Pancreas (tissue), 10 donors: ENCODE measurements at regions not wholly inside any gene's neighbourhood (a gene's known extent, or its start where the extent isn't known, plus 50 kb on each side); places are given as distances from the start of the nearest gene placed in this dataset.

Experiments used
- ATAC-seq, 4 donors: fragments of 200-7000 bp; cut with Tn5 transposase; one replicate each; pipeline versions ENCODE4 v1.8.0 to v1.9.1; 2020; ENCODE audit warnings: mild to moderate bottlenecking in 4 of 4, moderate library complexity in 4 of 4
- DNase-seq, 6 donors: peaks; one replicate each; pipeline ENCODE4 v3.0.0-alpha.2; 2020
- FAIRE-seq: peaks from 2 replicates; lab custom pipeline; 2012; peaks lifted over from hg19 to GRCh38; lab: Jason Lieb, UNC
- H3K27ac ChIP-seq, 4 donors: fragments of 200-600 bp; sonication (generic); 1 replicate in 3 of 4; 2 replicates in 1 of 4; pipeline versions ENCODE4 v1.5.0 to v1.8.0; 2020
- H3K27me3 ChIP-seq, 4 donors: fragments of 200-600 bp; one replicate each; pipeline ENCODE4 v1.8.0; 2021
- H3K36me3 ChIP-seq, 3 donors: fragments of 200-600 bp; sonication (generic) in 1 of 3; one replicate each; pipeline versions ENCODE4 v1.5.0 to v1.8.0; 2020 to 2021
- H3K4me1 ChIP-seq, 3 donors: fragments of 200-600 bp; one replicate each; pipeline ENCODE4 v1.8.0; 2021
- H3K4me3 ChIP-seq, 4 donors: fragments of 200-600 bp; sonication (generic) in 2 of 4; one replicate each; pipeline versions ENCODE4 v1.5.0 to v1.8.0; 2020 to 2021
- H3K9me3 ChIP-seq, 4 donors: fragments of 200-600 bp; one replicate each; pipeline ENCODE4 v1.8.0; 2021
- WGBS, 2 donors: extraction: QIAGEN DNeasy Blood & Tissue Kit; methylation state at CpG; one replicate each; pipeline ENCODE4 v1.1.7; 2013; 5-methylcytosine and 5-hydroxymethylcytosine counted together
- intact Hi-C, 3 donors: fragments of 100-400 bp; cut with DNase I; formaldehyde crosslinking; loops; one replicate each; pipeline versions ENCODE4 v1.11.1 to v1.14.2; 2022
- TF ChIP-seq, protein P1 (sequence below), 4 donors: fragments of 200-600 bp; sonication (generic) in 3 of 4; IDR thresholded peaks; one replicate each; pipeline versions ENCODE4 v1.5.0 to v1.8.0; 2021; ENCODE audit warnings: antibody characterized with exemption in 4 of 4
- donor health status: healthy with polysubstance abuse.
- donor health status: DM: no; HTN: no; CAD: no; lungs with moderate emphysema.
- donor health status: DM: no; HTN: no; CAD: no.
- donor health status: control.
- donor health status: control.
- donor health status: Bipolar disorder and iron deficiency.
- donor health status: DM: yes; HTN: yes; CAD: no.
- donor health status: DM: no; HTN: no; CAD: no.
- donor health status: DM: no; HTN: no; CAD: no.
- donor health status: DM: yes; HTN: yes; CAD: no.

DNA sequence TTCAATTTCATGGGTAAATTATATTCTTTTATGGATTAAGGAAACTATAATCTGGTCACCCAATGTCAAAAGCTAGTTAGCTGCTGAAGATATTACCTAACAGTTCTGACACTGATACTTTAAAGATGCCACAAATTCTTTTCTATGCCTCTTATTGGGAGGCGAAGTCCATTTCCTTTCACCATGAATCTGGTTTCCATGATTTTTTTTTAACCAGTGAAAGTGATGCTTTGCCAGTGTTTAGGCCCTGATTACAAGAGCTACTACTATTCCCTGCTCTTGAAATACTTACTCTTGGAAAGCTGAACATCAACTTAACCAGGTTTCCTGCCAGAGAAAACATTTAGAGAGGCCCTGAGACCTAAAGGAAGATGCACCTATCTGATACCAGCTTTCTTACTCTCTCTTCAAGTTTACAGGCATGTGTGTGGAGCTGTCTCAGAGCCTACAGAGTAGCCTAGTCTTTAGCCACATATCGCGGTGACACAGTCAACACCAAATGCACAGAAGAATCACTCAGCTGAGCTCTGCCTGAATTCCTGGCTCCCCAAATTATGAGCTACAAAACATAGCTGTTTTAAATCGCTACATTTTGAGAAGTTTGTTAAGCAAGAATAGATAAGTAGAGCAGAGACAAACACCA lies 1280.8 kb downstream of the PCDH7 start:
- Histone ChIP-seq H3K36me3 (no peaks in the 10 kb centered on the region), H3K27me3 (no peaks in the 10 kb centered on the region), H3K27ac (no peak overlapping the region), H3K4me1 (no peaks in the 10 kb centered on the region), H3K4me3 (no peak overlapping the region), H3K9me3 (no peaks in the 10 kb centered on the region)
- TF ChIP-seq, protein P1, sequence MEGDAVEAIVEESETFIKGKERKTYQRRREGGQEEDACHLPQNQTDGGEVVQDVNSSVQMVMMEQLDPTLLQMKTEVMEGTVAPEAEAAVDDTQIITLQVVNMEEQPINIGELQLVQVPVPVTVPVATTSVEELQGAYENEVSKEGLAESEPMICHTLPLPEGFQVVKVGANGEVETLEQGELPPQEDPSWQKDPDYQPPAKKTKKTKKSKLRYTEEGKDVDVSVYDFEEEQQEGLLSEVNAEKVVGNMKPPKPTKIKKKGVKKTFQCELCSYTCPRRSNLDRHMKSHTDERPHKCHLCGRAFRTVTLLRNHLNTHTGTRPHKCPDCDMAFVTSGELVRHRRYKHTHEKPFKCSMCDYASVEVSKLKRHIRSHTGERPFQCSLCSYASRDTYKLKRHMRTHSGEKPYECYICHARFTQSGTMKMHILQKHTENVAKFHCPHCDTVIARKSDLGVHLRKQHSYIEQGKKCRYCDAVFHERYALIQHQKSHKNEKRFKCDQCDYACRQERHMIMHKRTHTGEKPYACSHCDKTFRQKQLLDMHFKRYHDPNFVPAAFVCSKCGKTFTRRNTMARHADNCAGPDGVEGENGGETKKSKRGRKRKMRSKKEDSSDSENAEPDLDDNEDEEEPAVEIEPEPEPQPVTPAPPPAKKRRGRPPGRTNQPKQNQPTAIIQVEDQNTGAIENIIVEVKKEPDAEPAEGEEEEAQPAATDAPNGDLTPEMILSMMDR (IDR thresholded peaks at IDR 0.05), result no peak
- no peak for ATAC-seq
- 83 to 89% methylated on average over 4 of the region's 4 CpGs for WGBS, 2 donors
- FAIRE-seq, result no peak
- intact Hi-C loops, result no loop called here
- DNase-seq, result no peak

DNA sequence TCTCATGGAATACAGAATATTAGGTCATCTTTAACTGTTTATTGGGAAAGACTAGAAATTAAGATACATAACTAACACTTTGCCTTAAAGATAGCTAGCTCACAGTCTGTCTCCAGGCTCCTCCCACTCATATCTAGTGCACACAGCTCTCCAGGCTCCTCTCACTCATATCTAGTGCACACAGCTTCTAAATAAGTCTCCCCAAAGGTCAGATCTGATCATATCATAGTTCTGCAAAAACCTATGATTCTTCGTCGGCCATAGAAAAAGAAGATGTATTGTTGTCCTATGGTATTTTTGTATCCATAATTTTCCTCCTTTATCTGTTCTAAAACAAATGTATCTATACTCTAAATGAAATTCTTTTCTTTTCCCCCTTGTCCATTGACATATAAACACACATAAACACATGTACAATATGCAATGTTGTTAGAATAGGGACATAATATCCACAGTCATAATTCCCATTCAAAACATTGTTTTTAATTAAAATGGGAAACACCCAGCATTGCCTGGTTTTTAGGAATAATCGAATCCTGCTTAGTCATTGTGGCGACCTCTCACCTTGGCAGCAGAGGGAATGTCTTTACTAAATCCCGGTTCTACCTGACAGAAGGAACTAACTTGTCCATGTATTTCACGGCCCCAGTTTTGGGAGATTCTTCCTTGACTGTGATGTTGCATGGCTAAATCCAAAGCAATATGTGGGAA lies 1282.0 kb downstream of the PCDH7 start:
- H3K4me3 ChIP-seq, result no peak overlapping the region
- ATAC-seq (no peak), DNase-seq (no peak), FAIRE-seq (no peak)
- 54 to 55% methylated on average over 6 of the region's 6 CpGs for WGBS, 2 donors
- intact Hi-C loops, result no loop called here
- no peak overlapping the region for H3K27ac ChIP-seq
- TF ChIP-seq, protein P1 (IDR thresholded peaks at IDR 0.05), result no peak
- H3K4me1 ChIP-seq, result no peaks in the 10 kb centered on the region
- no peaks in the 10 kb centered on the region for H3K36me3 ChIP-seq
- no peaks in the 10 kb centered on the region for H3K27me3 ChIP-seq
- H3K9me3 ChIP-seq, result no peaks in the 10 kb centered on the region

DNA sequence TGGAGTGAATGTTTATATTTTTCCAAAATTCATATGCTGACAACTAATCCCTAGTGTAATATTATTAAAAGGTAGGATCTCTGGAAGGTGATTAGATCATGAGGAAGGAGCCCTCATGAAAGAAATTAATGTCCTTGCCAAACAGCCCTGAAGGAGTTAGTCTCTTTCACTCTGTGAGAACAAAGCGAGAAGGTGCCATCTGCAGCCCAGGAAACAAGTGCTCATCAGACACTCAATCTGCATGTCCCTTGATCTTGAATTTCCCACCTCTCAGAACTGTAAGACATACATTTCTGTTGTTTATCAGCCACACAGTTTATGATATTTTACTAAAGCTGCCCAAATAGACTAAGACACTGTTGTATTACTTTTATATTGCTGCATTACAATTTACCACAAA lies 1283.4 kb downstream of the PCDH7 start:
- Histone ChIP-seq H3K36me3 (no peaks in the 10 kb centered on the region), H3K4me3 (no peak overlapping the region), H3K27me3 (no peaks in the 10 kb centered on the region), H3K4me1 (no peaks in the 10 kb centered on the region), H3K9me3 (no peaks in the 10 kb centered on the region), H3K27ac (no peak overlapping the region)
- intact Hi-C loops, result no loop called here
- DNase-seq, result no peak
- TF ChIP-seq, protein P1 (IDR thresholded peaks at IDR 0.05), result no peak
- 17 to 35% methylated on average over 1 of the region's 1 CpG for WGBS, 2 donors
- FAIRE-seq, result no peak
- ATAC-seq, result no peak

DNA sequence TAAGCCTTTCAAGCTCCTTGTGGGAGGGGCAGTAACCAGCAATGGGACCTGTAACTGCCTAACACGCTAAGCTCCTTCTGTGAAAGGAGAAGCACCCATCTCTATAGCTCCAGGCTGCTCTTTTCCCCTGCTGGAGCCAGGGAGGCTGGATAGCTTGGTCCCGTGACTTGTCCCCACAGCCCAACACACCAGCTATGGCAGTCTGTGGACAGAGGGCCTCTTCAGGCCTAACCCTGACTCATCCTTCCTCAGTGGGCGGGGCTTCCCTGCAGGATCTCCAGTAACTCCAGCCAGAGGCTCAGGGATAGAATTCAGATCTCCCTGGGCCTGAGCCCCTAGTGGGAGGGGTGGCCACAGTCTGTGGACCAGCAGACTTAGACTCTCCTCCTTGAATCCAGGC lies 1290.1 kb downstream of the PCDH7 start:
- no peaks in the 10 kb centered on the region for H3K36me3 ChIP-seq
- 78 to 83% methylated on average over 3 of the region's 3 CpGs for WGBS, 2 donors
- TF ChIP-seq, protein P1 (IDR thresholded peaks at IDR 0.05), result no peak

DNA sequence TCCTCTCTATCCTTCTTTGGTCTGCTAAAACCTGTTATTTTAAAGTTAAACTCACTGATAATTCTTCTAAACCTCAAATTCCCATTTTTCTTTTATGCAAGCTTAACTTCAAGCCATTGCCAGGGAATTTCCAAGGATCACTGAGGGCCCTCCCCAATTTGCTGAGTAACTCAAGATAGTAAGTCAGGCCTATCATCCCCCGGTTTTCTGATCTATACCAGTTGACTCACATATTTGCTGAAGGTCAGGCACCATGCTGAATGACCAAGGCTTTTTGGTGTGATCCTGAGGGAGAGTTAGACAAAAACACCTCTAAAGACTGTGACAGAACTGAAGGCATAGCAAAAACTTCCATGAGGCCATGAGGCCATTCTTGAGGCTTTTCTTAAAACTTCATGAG lies 1301.9 kb downstream of the PCDH7 start:
- FAIRE-seq (no peak), DNase-seq (no peak), ATAC-seq (no peak)
- no peak overlapping the region for H3K4me3 ChIP-seq
- no peaks in the 10 kb centered on the region for H3K36me3 ChIP-seq
- intact Hi-C loops, result no loop called here
- H3K9me3 ChIP-seq, result no peaks in the 10 kb centered on the region
- TF ChIP-seq, protein P1 (IDR thresholded peaks at IDR 0.05), result no peak
- H3K27ac ChIP-seq, result no peak overlapping the region
- WGBS, 2 donors, result 27 to 35% methylated on average over 1 of the region's 1 CpG
- no peaks in the 10 kb centered on the region for H3K27me3 ChIP-seq
- H3K4me1 ChIP-seq, result no peaks in the 10 kb centered on the region

More for the DNA sequence above, 1290.1 kb downstream of the PCDH7 start:
- H3K4me3 ChIP-seq, result no peak overlapping the region
- ATAC-seq (no peak), DNase-seq (peak in 1 of 6 donors; percentile 31), FAIRE-seq (no peak)
- H3K27ac ChIP-seq, result no peak overlapping the region
- intact Hi-C loops, result no loop called here
- H3K4me1 ChIP-seq, result no peaks in the 10 kb centered on the region
- H3K9me3 ChIP-seq, result no peaks in the 10 kb centered on the region
- no peaks in the 10 kb centered on the region for H3K27me3 ChIP-seq
